ENCODE measurements at regions not wholly inside any gene's neighbourhood (a gene's known extent, or its start where the extent isn't known, plus 50 kb on each side); places are given as distances from the start of the nearest gene placed in this dataset.
A peak's percentile ranks its signal among the peaks of the same experiment; 100 is the strongest.

DNA sequence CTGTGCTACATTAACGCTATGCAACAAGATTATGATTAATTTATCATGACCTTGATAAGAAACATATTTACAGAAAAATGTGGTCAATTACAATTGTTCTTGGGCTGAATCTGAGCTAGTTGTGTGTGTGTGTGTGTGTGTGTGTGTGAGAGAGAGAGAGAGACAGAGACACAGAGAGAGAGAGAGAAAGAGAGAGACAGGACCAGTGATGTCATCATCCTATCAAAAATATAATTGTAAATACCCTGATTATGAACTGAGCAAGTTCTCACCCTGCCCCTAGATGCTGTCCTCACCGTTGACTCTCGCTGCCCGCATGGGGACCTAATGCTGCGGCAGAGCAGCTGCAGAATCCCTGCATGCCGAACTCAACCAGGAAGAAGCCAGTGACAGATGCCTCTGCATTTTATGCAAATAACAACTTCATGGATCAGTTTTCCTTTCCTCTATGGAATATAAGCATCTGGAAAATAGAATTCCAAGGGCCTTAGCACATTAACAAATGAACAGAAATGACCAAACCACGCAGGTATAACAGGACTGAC is 512.5 kb downstream of the PLCL1 start:
- TF ChIP-seq, protein P1, sequence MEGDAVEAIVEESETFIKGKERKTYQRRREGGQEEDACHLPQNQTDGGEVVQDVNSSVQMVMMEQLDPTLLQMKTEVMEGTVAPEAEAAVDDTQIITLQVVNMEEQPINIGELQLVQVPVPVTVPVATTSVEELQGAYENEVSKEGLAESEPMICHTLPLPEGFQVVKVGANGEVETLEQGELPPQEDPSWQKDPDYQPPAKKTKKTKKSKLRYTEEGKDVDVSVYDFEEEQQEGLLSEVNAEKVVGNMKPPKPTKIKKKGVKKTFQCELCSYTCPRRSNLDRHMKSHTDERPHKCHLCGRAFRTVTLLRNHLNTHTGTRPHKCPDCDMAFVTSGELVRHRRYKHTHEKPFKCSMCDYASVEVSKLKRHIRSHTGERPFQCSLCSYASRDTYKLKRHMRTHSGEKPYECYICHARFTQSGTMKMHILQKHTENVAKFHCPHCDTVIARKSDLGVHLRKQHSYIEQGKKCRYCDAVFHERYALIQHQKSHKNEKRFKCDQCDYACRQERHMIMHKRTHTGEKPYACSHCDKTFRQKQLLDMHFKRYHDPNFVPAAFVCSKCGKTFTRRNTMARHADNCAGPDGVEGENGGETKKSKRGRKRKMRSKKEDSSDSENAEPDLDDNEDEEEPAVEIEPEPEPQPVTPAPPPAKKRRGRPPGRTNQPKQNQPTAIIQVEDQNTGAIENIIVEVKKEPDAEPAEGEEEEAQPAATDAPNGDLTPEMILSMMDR (IDR thresholded peaks at IDR 0.05; ENCODE audit: unreplicated experiment in 3 of 3), result no peak
- peaks cover 44% of the 10 kb centered on the region for H3K27me3 Mint-ChIP-seq (ENCODE audit: low read depth)
- no peaks in the 10 kb centered on the region for H3K9me3 Mint-ChIP-seq
- no peak overlapping the region for H3K27ac Mint-ChIP-seq
- H3K4me1 Mint-ChIP-seq, result no peaks in the 10 kb centered on the region
- no peaks in the 10 kb centered on the region for H3K36me3 Mint-ChIP-seq (ENCODE audit: low read depth)
- no peak overlapping the region for H3K4me3 Mint-ChIP-seq

DNA sequence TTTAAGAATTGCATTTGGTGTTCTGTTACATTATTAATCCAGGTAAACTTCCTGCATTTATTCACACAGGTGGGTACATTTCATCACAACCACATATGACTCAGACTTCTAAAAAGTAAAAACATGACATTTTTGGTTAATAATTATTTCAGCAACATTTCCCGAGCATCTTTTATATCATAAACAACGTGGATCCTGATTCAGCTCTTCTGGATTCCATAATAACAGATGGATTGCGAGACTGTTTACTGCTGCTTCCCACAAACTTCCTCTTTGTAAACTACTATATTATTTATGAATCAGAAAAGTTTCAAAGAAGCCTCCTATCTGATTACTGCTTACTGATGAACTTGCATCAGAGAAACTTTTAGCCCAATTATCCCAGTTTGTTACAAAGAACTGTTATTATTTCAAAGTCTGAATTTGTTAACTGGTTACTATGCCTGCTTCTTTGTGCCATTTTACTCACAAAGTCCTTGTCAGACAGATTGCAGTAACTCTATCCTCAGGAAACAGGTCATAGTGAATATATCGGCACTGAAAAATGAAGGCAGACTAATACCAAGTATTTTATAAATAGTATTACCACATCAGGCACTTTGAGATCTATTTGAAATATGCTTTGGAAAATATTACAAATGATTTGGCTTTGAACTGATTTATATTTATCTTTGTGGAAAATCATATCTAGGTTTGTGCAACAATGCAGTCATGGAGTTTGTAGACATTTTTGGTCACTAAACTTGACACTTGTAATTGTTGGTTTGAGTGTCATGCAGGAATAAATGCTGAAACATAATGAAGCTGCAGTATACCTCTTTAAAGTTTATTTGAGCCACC is 511.6 kb downstream of the PLCL1 start:
- Mint-ChIP-seq H3K4me1 (no peaks in the 10 kb centered on the region), H3K27ac (no peak overlapping the region), H3K9me3 (no peaks in the 10 kb centered on the region), H3K36me3 (ENCODE audit: low read depth) (no peaks in the 10 kb centered on the region), H3K4me3 (no peak overlapping the region), H3K27me3 (ENCODE audit: low read depth) (peaks cover 39% of the 10 kb centered on the region)
- TF ChIP-seq, protein P1 (IDR thresholded peaks at IDR 0.05; ENCODE audit: unreplicated experiment in 3 of 3), result no peak

DNA sequence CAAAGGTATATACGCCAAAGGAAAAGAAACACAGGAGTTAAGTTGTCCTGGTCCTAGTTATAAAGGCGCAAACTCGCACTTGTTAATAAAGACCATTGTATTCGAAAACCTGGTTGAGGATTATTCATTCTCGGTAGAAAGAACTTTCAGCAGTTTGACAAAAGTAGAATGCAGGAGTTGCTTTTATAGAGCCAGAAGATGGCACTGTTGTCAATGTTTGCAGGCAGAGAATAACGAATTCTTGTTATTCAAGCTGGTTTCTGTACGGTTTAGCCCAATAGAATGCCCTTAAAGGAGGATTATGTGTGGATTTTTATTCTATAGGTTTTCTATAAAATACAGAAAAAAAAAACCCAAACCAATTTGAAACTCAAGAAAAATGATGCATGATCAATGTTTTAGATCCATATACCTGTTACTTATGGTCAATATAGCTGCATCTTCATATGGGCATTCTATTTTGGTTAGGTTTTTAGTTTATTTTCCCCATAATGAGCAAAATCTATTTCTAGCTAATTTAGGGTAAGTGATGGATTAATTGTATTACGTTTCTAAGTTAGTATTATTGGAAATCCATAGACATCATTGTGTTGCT is 510.3 kb downstream of the PLCL1 start:
- Mint-ChIP-seq H3K36me3 (ENCODE audit: low read depth) (no peaks in the 10 kb centered on the region), H3K27me3 (ENCODE audit: low read depth) (peaks cover 39% of the 10 kb centered on the region), H3K4me1 (no peaks in the 10 kb centered on the region), H3K27ac (no peak overlapping the region), H3K9me3 (no peaks in the 10 kb centered on the region), H3K4me3 (no peak overlapping the region)
- TF ChIP-seq, protein P1 (IDR thresholded peaks at IDR 0.05; ENCODE audit: unreplicated experiment in 3 of 3), result peak; percentile 80 to 87 (median 80)

DNA sequence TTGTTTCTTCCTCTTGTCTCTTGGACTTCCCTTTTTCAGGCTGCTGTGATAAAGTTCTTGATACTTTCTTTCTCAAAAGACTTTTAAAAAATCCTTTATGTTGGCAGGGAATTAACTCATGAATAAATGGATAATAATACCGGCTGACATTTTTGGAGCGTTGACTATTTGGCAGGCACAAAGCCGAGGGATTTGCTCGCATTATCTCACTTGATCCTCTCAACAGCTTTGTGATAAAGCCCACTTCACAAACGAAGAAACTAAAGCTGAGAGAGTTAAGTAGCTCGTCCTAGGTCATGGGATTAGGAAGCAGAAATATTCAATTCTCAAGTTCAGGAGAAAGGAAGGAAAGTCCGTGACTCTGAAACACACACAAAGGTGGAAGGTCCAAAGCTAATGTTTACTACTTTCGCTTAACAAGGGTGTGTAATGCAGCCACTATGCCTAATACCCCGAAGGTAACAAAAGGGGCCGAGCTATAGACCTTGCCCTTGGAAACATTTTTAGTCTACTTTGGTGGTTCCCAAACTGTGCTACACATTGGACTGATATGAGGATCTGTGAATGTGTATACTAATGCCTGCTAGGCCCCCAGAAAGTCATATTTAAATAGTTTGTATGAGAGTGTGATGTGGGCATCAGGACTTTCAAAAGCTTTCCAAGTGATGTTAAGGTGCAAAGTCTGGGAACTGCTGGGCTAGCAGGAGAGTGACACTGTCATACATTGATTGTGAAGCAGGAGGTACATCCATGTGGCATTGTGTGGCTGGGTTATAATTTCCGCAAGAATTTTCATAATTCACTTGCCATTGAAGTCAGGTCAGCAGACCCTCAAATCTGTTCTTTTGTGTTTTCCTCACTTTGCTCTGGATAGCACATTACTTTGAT is 508.4 kb downstream of the PLCL1 start:
- H3K4me1 Mint-ChIP-seq, result no peaks in the 10 kb centered on the region
- no peak overlapping the region for H3K4me3 Mint-ChIP-seq
- H3K9me3 Mint-ChIP-seq, result no peaks in the 10 kb centered on the region
- TF ChIP-seq, protein P1 (IDR thresholded peaks at IDR 0.05; ENCODE audit: unreplicated experiment in 3 of 3), result no peak
- H3K27ac Mint-ChIP-seq, result no peak overlapping the region
- peaks cover 39% of the 10 kb centered on the region for H3K27me3 Mint-ChIP-seq (ENCODE audit: low read depth)
- no peaks in the 10 kb centered on the region for H3K36me3 Mint-ChIP-seq (ENCODE audit: low read depth)

DNA sequence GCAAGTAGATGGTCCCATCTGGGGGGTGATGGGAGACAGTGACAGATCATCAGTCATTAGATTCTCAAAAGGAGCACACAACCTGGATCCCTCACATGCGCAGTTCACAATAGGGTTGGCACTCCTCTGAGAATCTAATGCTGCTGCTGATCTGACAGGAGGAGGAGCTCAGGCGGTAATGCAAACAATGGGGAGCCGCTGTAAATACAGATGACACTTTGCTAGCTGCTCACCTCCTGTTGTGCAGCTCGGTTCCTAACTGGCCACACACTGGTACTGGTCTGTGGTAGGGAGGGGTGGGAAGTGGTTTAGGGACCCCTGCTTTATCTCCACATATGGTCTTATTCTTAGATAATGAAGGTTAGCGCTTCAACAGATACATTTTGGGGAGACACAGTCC is 506.6 kb downstream of the PLCL1 start:
- Mint-ChIP-seq H3K27me3 (ENCODE audit: low read depth) (peaks cover 34% of the 10 kb centered on the region), H3K27ac (no peak overlapping the region), H3K36me3 (ENCODE audit: low read depth) (no peaks in the 10 kb centered on the region), H3K9me3 (no peaks in the 10 kb centered on the region), H3K4me1 (no peaks in the 10 kb centered on the region), H3K4me3 (no peak overlapping the region)
- TF ChIP-seq, protein P1 (IDR thresholded peaks at IDR 0.05; ENCODE audit: unreplicated experiment in 3 of 3), result no peak
